WTC11 (cell line): ENCODE measurements at regions not wholly inside any gene's neighbourhood (a gene's known extent, or its start where the extent isn't known, plus 50 kb on each side); places are given as distances from the start of the nearest gene placed in this dataset.

Experiments
- ATAC-seq: fragments of 200-7000 bp; cut with Tn5 transposase; 2 replicates; pipeline ENCODE4 v1.10.0; 2021; ENCODE audit warnings: mild to moderate bottlenecking, moderate library complexity
- CTCF ChIA-PET: fragments of 300-600 bp; sonication (Branson Sonifier 250); formaldehyde crosslinking; loops from one replicate; lab custom pipeline; 2021; ENCODE audit warnings: antibody characterized with exemption; lab: Charles Lee
- POLR2A ChIA-PET: fragments of 350-600 bp; sonication (Branson Sonifier 250); formaldehyde crosslinking; loops from one replicate; lab custom pipeline; 2021; ENCODE audit warnings: antibody characterized with exemption; lab: Charles Lee
- DNase-seq: peaks from one replicate; pipeline ENCODE4 v3.0.0; 2021; ENCODE audit warnings: low spot score
- H3K27ac Mint-ChIP-seq: 2 replicates; pipeline ENCODE4 v1.8.0; 2021; ENCODE audit warnings: mixed read lengths
- H3K27me3 Mint-ChIP-seq: 2 replicates; pipeline ENCODE4 v1.8.0; 2021; ENCODE audit warnings: low read depth, mild to moderate bottlenecking, moderate library complexity, mixed read lengths
- H3K36me3 Mint-ChIP-seq: 2 replicates; pipeline ENCODE4 v1.8.0; 2021; ENCODE audit warnings: mixed read lengths
- H3K4me1 Mint-ChIP-seq: 2 replicates; pipeline ENCODE4 v1.8.0; 2022; ENCODE audit warnings: mixed read lengths
- H3K4me3 Mint-ChIP-seq: 2 replicates; pipeline ENCODE4 v1.8.0; 2021; ENCODE audit warnings: mild to moderate bottlenecking, moderate library complexity, mixed read lengths
- H3K9me3 Mint-ChIP-seq: 2 replicates; pipeline ENCODE4 v1.8.0; 2021; ENCODE audit warnings: mixed read lengths
- AR ChIP-seq: fragments of 250-450 bp; sonication (Bioruptor Pico); IDR thresholded peaks from 2 replicates; pipeline ENCODE4 v1.9.0; 2021; ENCODE audit warnings: mild to moderate bottlenecking
- ARID4B ChIP-seq: sonication (generic); formaldehyde crosslinking; IDR thresholded peaks from 2 replicates; pipeline ENCODE4 v1.8.0; 2023; ENCODE audit warnings: missing genetic modification reagents, mild to moderate bottlenecking, borderline replicate concordance
- ERG ChIP-seq: fragments of 250-450 bp; sonication (Bioruptor Pico); IDR thresholded peaks from 2 replicates; pipeline ENCODE4 v1.8.0; 2021; ENCODE audit warnings: mild to moderate bottlenecking
- FOXP1 ChIP-seq: sonication (generic); formaldehyde crosslinking; IDR thresholded peaks from 2 replicates; pipeline ENCODE4 v1.8.0; 2022; ENCODE audit warnings: missing genetic modification reagents, mild to moderate bottlenecking, moderate library complexity, borderline replicate concordance
- GABPB1 ChIP-seq: sonication (generic); formaldehyde crosslinking; IDR thresholded peaks from 2 replicates; pipeline ENCODE4 v1.8.1; 2023; ENCODE audit warnings: mild to moderate bottlenecking, missing genetic modification reagents
- MYBL2 ChIP-seq: sonication (generic); formaldehyde crosslinking; IDR thresholded peaks from 2 replicates; pipeline ENCODE4 v1.8.1; 2023; ENCODE audit warnings: mild to moderate bottlenecking, moderate library complexity, missing genetic modification reagents
- PREB ChIP-seq: sonication (generic); formaldehyde crosslinking; IDR thresholded peaks from 2 replicates; pipeline ENCODE4 v1.8.1; 2022; ENCODE audit warnings: mild to moderate bottlenecking, missing genetic modification reagents, moderate library complexity, borderline replicate concordance
- RELA ChIP-seq: sonication (generic); formaldehyde crosslinking; IDR thresholded peaks from 2 replicates; pipeline ENCODE4 v1.8.1; 2022; ENCODE audit warnings: missing genetic modification reagents, mild to moderate bottlenecking, borderline replicate concordance
- SMAD3 ChIP-seq: sonication (generic); formaldehyde crosslinking; IDR thresholded peaks from 2 replicates; pipeline ENCODE4 v1.8.0; 2022; ENCODE audit warnings: missing genetic modification reagents, mild to moderate bottlenecking, borderline replicate concordance
- TCF7 ChIP-seq: sonication (generic); formaldehyde crosslinking; IDR thresholded peaks from 2 replicates; pipeline ENCODE4 v1.8.0; 2022; ENCODE audit warnings: mild to moderate bottlenecking, low read depth, missing genetic modification reagents, moderate library complexity
- TEAD1 ChIP-seq: sonication (generic); formaldehyde crosslinking; IDR thresholded peaks from 2 replicates; pipeline ENCODE4 v1.8.0; 2022; ENCODE audit warnings: mild to moderate bottlenecking, missing genetic modification reagents
- ZNF219 ChIP-seq: sonication (generic); formaldehyde crosslinking; IDR thresholded peaks from 2 replicates; pipeline ENCODE4 v1.8.0; 2023; ENCODE audit warnings: missing genetic modification reagents, mild to moderate bottlenecking, borderline replicate concordance
- ZNF281 ChIP-seq: sonication (generic); formaldehyde crosslinking; IDR thresholded peaks from 2 replicates; pipeline ENCODE4 v1.8.0; 2023; ENCODE audit warnings: mild to moderate bottlenecking, missing genetic modification reagents

GRCh38 chr7:12927635-12928434, 240.4 kb downstream of the ARL4A start:
- ATAC-seq (no peak), DNase-seq (no peak)
- ChIA-PET POLR2A (no interaction called here), CTCF (no interaction called here)
- H3K36me3 Mint-ChIP-seq, result no peaks in the 10 kb centered on the region
- no peaks in the 10 kb centered on the region for H3K27me3 Mint-ChIP-seq
- peaks cover 3% of the 10 kb centered on the region; the same call in 1 of the 2 replicates for H3K4me1 Mint-ChIP-seq
- TF ChIP-seq AR (CRISPR knock-in tag) (no peak), FOXP1 (no peak), SMAD3 (CRISPR knock-in tag) (no peak), MYBL2 (no peak), TEAD1 (CRISPR knock-in tag) (no peak), RELA (CRISPR knock-in tag) (no peak), PREB (CRISPR knock-in tag) (no peak), ARID4B (no peak), TCF7 (CRISPR knock-in tag) (no peak), ERG (no peak), ZNF219 (CRISPR knock-in tag) (no peak), GABPB1 (CRISPR knock-in tag) (no peak), ZNF281 (no peak)
- H3K4me3 Mint-ChIP-seq, result no peak overlapping the region
- H3K9me3 Mint-ChIP-seq, result no peaks in the 10 kb centered on the region
- H3K27ac Mint-ChIP-seq, result no peak overlapping the region
